T-helper 1 cell treated with Interleukin-12 subunit alpha and Interleukin-12 subunit beta and Interleukin-4 antibody, amounts not matched to agents 30 μg/mL and 1 μg/mL, for 36 hours (primary cell): ENCODE measurements at regions not wholly inside any gene's neighbourhood (a gene's known extent, or its start where the extent isn't known, plus 50 kb on each side); places are given as distances from the start of the nearest gene placed in this dataset.
A peak's percentile ranks its signal among the peaks of the same experiment; 100 is the strongest.
"Not testable (repeated sequence)": the region's sequence is repeated elsewhere in the genome, so short reads cannot be mapped to it uniquely, and the experiment has no call there.

ENCODE experiments used
- H3K27ac Mint-ChIP-seq: one replicate; pipeline ENCODE4 v1.8.0; 2021; ENCODE audit warnings: mild to moderate bottlenecking, mixed read lengths
- H3K27me3 Mint-ChIP-seq: one replicate; pipeline ENCODE4 v1.8.0; 2021; ENCODE audit warnings: low read depth, mixed read lengths
- H3K36me3 Mint-ChIP-seq: one replicate; pipeline ENCODE4 v1.8.0; 2021; ENCODE audit warnings: low read depth, mixed read lengths
- H3K4me1 Mint-ChIP-seq: one replicate; pipeline ENCODE4 v1.8.0; 2021; ENCODE audit warnings: low read depth, mixed read lengths
- H3K4me3 Mint-ChIP-seq: one replicate; pipeline ENCODE4 v1.8.0; 2021; ENCODE audit warnings: mild to moderate bottlenecking, moderate library complexity, mixed read lengths
- H3K9me3 Mint-ChIP-seq: one replicate; pipeline ENCODE4 v1.8.0; 2021; ENCODE audit warnings: mixed read lengths

DNA sequence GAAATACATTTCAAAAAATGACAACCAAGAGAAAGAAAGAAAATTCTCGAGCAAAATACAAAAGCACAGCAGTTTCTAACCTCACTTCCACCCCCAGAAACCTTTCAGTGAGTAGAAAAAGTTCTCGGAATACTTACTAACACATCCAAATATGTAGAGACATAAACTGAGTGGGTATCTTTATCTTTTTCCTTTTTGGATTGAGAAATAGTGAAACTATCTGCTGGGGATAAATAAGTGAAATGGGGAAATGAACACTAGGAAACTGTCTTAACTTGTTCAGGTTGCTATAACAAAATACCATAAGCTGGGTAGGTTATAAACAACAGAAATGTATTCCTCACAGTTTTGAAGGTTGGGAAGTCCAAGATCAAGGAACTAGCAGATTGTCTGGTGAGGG, 72.0 kb downstream of the VCAM1 start:
- Mint-ChIP-seq H3K27me3 (peaks cover 22% of the 10 kb centered on the region), H3K4me3 (no peak overlapping the region), H3K4me1 (no peaks in the 10 kb centered on the region), H3K36me3 (no peaks in the 10 kb centered on the region), H3K27ac (no peak overlapping the region), H3K9me3 (no peaks in the 10 kb centered on the region)

DNA sequence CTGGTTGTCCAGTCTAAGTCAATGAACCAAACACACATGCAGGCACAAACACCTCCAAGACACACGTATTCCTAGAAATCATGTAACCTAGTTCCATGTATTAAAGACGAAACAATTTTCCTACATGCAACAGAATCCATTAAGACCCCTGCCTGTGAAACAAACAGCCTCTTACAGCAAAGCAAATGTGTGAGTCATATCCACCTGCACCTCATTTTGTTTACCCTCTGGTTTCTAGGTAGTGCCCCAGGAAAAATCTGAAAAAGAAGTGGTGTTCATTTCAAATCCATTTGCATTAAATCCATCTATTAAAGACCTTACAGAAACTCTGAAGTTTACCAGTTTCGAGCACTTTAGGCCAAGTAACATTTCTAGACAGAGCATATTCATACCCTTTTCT, 74.1 kb downstream of the VCAM1 start:
- Mint-ChIP-seq H3K4me1 (no peaks in the 10 kb centered on the region), H3K27me3 (peaks cover 21% of the 10 kb centered on the region), H3K4me3 (no peak overlapping the region), H3K9me3 (no peaks in the 10 kb centered on the region), H3K36me3 (no peaks in the 10 kb centered on the region), H3K27ac (no peak overlapping the region)

DNA sequence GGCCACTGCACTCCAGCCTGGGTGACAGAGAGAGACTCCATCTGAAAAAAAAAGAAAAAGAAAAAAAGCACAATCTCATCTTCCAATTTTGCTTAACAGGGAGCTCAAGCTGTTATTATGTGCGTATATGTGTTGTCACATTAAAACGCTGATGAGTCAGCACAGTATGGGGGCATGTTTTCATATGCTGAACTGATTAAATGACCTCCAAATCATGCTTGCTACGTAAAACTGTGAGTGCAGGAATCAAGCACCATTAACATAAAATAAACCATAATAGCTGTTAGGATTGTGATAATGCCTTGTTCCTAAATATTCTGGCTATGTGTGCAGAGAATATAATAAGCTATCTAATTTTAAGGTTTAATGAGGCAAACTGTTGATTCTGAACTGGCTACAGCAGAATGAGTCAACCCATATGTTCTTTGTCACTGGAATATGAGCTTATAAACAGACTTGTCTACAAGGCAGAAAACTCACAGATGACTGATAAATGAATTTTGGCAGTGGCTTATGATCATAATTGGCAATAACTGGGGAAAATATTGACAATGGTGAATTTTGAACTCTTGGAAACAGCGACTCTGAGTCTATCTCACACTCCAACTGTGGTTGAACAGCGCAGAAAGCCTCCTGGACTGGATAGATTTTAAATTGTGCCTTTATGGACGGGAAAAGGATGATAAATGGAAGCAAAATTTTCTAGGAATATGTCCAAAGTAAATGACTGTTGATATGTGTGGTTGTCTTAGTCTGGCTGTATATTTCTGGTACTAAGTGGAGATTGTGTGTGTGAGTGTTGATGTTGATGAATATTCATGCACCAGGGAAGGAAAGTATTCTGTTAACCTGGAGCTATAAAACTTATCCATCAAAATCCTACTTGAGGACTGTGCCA, 75.5 kb downstream of the VCAM1 start:
- Mint-ChIP-seq H3K4me1 (no peaks in the 10 kb centered on the region), H3K4me3 (no peak overlapping the region), H3K27me3 (peaks cover 15% of the 10 kb centered on the region), H3K36me3 (no peaks in the 10 kb centered on the region), H3K27ac (no peak overlapping the region), H3K9me3 (no peaks in the 10 kb centered on the region)

DNA sequence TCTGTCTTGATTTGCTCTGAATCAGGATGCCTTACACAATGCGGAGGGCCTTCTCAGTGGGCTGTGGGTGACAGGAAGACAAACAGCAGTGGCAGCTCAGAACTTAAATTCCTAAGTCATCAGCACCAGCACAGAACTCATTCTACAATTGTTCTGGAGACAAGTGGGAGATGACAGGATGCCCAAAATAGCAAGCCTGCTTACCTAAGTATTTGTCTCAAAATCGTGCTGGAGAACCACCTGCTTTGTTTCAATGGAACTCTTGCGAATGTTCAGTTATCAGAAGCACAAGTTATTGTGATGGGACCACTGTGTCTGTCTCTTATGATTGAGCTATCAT, 76.1 kb downstream of the VCAM1 start:
- Mint-ChIP-seq H3K36me3 (no peaks in the 10 kb centered on the region), H3K9me3 (no peaks in the 10 kb centered on the region), H3K4me1 (no peaks in the 10 kb centered on the region), H3K4me3 (no peak overlapping the region), H3K27me3 (peaks cover 10% of the 10 kb centered on the region), H3K27ac (no peak overlapping the region)

- no peaks in the 10 kb centered on the region for H3K36me3 Mint-ChIP-seq
- no peaks in the 10 kb centered on the region for H3K4me1 Mint-ChIP-seq
- H3K27me3 Mint-ChIP-seq, result peaks cover 10% of the 10 kb centered on the region
- H3K4me3 Mint-ChIP-seq, result no peak overlapping the region
- no peak overlapping the region for H3K27ac Mint-ChIP-seq
- H3K9me3 Mint-ChIP-seq, result no peaks in the 10 kb centered on the region
These were observed 76.5 kb downstream of the VCAM1 start for GRCh38 chr1:100796046-100796445.

GRCh38 chr1:100799548-100799947, 80.0 kb downstream of the VCAM1 start:
- H3K27ac Mint-ChIP-seq, result no peak overlapping the region
- no peaks in the 10 kb centered on the region for H3K4me1 Mint-ChIP-seq
- peaks cover 13% of the 10 kb centered on the region for H3K27me3 Mint-ChIP-seq
- H3K36me3 Mint-ChIP-seq, result no peaks in the 10 kb centered on the region
- H3K4me3 Mint-ChIP-seq, result no peak overlapping the region
- no peaks in the 10 kb centered on the region for H3K9me3 Mint-ChIP-seq

GRCh38 chr1:100799954-100800612, 80.5 kb downstream of the VCAM1 start:
- no peaks in the 10 kb centered on the region for H3K4me1 Mint-ChIP-seq
- no peaks in the 10 kb centered on the region for H3K9me3 Mint-ChIP-seq
- no peaks in the 10 kb centered on the region for H3K36me3 Mint-ChIP-seq
- H3K27ac Mint-ChIP-seq, result no peak overlapping the region
- H3K4me3 Mint-ChIP-seq, result no peak overlapping the region
- peaks cover 12% of the 10 kb centered on the region for H3K27me3 Mint-ChIP-seq

DNA sequence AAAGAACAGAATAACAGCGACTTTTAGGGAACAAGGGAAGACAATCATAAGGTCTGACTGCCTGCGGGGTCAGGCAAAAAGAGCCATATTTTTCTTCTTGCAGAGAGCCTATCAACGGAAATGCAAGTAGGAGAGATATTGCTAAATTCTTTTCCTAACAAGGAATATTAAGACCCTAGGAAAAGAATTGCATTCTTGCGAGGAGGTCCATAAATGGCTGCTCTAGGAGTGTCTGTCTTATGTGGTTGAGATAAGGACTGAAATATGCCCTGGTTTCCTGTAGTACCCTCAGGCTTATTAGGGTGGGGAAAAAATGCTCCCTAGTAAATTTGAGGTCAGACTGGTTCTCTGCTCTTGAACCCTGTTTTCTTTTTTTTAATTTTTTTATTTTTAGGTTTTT, 81.7 kb downstream of the VCAM1 start:
- not testable (repeated sequence) for H3K4me1 Mint-ChIP-seq, H3K27me3 Mint-ChIP-seq, H3K4me3 Mint-ChIP-seq, H3K27ac Mint-ChIP-seq, H3K9me3 Mint-ChIP-seq, H3K36me3 Mint-ChIP-seq

DNA sequence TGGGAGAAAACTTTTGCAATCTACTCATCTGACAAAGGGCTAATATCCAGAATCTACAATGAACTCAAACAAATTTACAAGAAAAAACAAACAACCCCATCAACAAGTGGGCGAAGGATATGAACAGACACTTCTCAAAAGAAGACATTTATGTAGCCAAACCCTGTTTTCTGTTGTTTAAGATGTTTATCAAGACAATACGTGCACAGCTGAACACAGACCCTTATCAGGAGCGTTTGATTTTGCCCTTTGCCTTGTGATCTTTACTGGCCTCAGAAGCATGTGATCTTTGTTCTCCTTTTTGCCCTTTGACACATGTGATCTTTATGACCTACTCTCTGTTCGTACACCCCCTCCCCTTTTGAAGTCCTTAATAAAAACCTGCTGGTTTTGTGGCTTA, 83.7 kb downstream of the VCAM1 start:
- not testable (repeated sequence) for H3K27ac Mint-ChIP-seq, H3K4me3 Mint-ChIP-seq, H3K9me3 Mint-ChIP-seq, H3K4me1 Mint-ChIP-seq, H3K36me3 Mint-ChIP-seq
- peaks cover 11% of the 10 kb centered on the region for H3K27me3 Mint-ChIP-seq

DNA sequence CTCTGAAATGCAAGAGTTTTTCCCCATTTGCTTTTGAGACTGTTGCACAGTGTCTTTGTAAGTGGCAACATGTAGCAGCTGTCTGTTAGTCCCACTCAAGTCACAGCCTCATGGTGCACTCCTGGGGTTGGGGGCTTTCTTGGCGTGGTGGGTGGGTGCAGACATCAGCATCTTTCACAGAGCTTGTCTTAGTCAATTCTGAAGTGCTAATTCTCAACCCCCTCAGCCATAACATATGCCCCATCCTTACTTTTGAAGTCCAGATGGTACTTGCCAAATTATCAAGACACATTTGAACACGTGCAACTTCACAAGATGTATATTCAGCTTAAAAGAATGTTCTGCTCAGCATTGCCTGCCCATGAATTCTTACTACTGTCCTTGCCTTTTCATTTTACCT, 87.1 kb downstream of the VCAM1 start:
- peaks cover 3% of the 10 kb centered on the region for H3K4me1 Mint-ChIP-seq
- no peak overlapping the region for H3K27ac Mint-ChIP-seq
- H3K36me3 Mint-ChIP-seq, result no peaks in the 10 kb centered on the region
- no peaks in the 10 kb centered on the region for H3K9me3 Mint-ChIP-seq
- peaks cover 17% of the 10 kb centered on the region for H3K27me3 Mint-ChIP-seq
- no peak overlapping the region for H3K4me3 Mint-ChIP-seq

DNA sequence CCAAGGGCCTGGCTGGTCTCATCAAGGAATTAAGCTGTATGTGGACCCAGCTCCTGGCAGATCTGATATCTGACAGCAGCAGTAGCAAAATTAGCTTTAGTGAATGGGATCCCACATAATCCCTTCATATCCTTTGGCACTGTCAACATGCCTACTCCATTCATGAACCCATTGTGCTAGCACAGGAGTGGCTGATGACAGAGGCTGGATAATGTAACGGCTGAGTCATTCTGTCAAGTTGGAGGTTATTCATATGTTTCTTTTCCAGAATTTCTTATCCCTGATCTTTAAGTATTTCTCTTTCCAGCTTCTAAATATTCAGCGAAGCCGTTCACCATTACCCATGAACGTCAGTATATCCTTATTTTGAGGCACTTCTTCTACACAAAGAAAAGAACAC, 84.3 kb downstream of the EXTL2 start:
- Mint-ChIP-seq H3K4me3 (no peak overlapping the region), H3K27me3 (peaks cover 28% of the 10 kb centered on the region), H3K4me1 (peaks cover 11% of the 10 kb centered on the region), H3K9me3 (no peaks in the 10 kb centered on the region), H3K36me3 (peaks cover 5% of the 10 kb centered on the region), H3K27ac (no peak overlapping the region)

GRCh38 chr1:100811808-100812207, 82.8 kb downstream of the EXTL2 start:
- H3K36me3 Mint-ChIP-seq, result peaks cover 5% of the 10 kb centered on the region
- no peaks in the 10 kb centered on the region for H3K9me3 Mint-ChIP-seq
- H3K27ac Mint-ChIP-seq, result no peak overlapping the region
- no peak overlapping the region for H3K4me3 Mint-ChIP-seq
- H3K4me1 Mint-ChIP-seq, result peaks cover 13% of the 10 kb centered on the region
- peaks cover 25% of the 10 kb centered on the region for H3K27me3 Mint-ChIP-seq

DNA sequence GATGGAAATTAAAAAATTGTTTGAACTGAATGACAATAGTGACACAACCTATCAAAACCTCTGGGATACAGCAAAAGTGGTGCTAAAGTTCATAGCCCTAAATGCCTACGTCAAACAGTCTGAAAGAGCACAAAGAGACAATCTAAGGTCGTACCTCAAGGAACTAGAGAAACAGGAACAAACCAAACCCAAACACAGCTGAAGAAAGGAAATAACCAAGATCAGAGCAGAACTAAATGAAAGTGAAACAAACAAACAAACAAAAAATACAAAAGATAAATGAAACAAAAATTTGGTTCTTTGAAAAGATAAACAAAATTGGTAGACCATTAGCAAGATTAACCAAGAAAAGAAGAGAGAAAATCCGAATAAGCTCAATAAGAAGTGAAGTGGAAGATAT, 79.7 kb downstream of the EXTL2 start:
- not testable (repeated sequence) for H3K36me3 Mint-ChIP-seq, H3K4me1 Mint-ChIP-seq, H3K9me3 Mint-ChIP-seq
- Mint-ChIP-seq H3K27ac (peak overlapping the region; percentile 67), H3K27me3 (peaks cover 27% of the 10 kb centered on the region), H3K4me3 (peak overlapping the region; percentile 50)

- Mint-ChIP-seq H3K27me3 (peaks cover 27% of the 10 kb centered on the region), H3K4me1 (peaks cover 9% of the 10 kb centered on the region), H3K27ac (no peak overlapping the region), H3K4me3 (no peak overlapping the region), H3K36me3 (peaks cover 5% of the 10 kb centered on the region), H3K9me3 (peaks cover 1% of the 10 kb centered on the region)
These were observed 78.6 kb downstream of the EXTL2 start for GRCh38 chr1:100816049-100816448.

- not testable (repeated sequence) for H3K36me3 Mint-ChIP-seq, H3K9me3 Mint-ChIP-seq, H3K4me1 Mint-ChIP-seq, H3K4me3 Mint-ChIP-seq, H3K27ac Mint-ChIP-seq
- H3K27me3 Mint-ChIP-seq, result peaks cover 20% of the 10 kb centered on the region
These were observed 74.4 kb downstream of the EXTL2 start for GRCh38 chr1:100820195-100820594.
